Gastroesophageal sphincter (tissue), 3 donors: ENCODE measurements at regions not wholly inside any gene's neighbourhood (a gene's known extent, or its start where the extent isn't known, plus 50 kb on each side); places are given as distances from the start of the nearest gene placed in this dataset.

ENCODE experiments used
- EP300 ChIP-seq: sonication (generic); formaldehyde crosslinking; IDR thresholded peaks from one replicate; pipeline ENCODE4 v1.6.1; 2017; ENCODE audit warnings: antibody characterized with exemption, mild to moderate bottlenecking
- POLR2A ChIP-seq, 2 donors: fragments of 450-650 bp; IDR thresholded peaks; one replicate each; pipeline ENCODE4 v1.6.1; 2017; ENCODE audit warnings: antibody characterized with exemption in 2 of 2, mild to moderate bottlenecking in 2 of 2, moderate library complexity in 1 of 2
- TF ChIP-seq, protein P1 (sequence below), 4 experiments: fragments of 200-600 bp in 2 of 4; fragments of 450-650 bp in 2 of 4; sonication (generic) in 1 of 4; IDR thresholded peaks; one replicate each; pipeline ENCODE4 v1.5.1; 2017 to 2019; ENCODE audit warnings: antibody characterized with exemption in 4 of 4, mild to moderate bottlenecking in 2 of 4, moderate library complexity in 2 of 4

DNA sequence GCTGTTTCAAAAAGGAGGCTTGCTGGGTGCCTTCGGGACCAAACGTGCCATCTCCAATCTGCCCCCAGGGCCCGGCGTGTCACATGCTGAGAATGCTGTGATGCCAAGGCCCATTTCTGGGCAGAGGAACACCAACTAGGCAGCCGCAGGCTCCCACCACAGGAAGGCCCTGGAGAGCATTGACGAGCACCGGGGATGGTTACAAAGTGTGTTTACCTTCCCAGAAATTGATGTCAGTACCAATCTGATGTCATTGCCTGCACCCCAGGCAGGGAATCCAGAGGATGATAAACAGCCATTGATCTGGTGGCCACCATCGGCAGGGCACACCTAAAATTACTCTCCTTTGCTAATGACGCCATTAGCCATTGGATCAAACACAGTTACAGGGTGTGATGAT lies 418.1 kb upstream of the CDH5 start:
- TF ChIP-seq POLR2A (IDR thresholded peaks at IDR 0.05) (no peak), EP300 (no peak)
- TF ChIP-seq, protein P1, sequence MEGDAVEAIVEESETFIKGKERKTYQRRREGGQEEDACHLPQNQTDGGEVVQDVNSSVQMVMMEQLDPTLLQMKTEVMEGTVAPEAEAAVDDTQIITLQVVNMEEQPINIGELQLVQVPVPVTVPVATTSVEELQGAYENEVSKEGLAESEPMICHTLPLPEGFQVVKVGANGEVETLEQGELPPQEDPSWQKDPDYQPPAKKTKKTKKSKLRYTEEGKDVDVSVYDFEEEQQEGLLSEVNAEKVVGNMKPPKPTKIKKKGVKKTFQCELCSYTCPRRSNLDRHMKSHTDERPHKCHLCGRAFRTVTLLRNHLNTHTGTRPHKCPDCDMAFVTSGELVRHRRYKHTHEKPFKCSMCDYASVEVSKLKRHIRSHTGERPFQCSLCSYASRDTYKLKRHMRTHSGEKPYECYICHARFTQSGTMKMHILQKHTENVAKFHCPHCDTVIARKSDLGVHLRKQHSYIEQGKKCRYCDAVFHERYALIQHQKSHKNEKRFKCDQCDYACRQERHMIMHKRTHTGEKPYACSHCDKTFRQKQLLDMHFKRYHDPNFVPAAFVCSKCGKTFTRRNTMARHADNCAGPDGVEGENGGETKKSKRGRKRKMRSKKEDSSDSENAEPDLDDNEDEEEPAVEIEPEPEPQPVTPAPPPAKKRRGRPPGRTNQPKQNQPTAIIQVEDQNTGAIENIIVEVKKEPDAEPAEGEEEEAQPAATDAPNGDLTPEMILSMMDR (IDR thresholded peaks at IDR 0.05), result no peak
